ENCODE measurements at regions not wholly inside any gene's neighbourhood (a gene's known extent, or its start where the extent isn't known, plus 50 kb on each side); places are given as distances from the start of the nearest gene placed in this dataset.
"Not testable (repeated sequence)": the region's sequence is repeated elsewhere in the genome, so short reads cannot be mapped to it uniquely, and the experiment has no call there.

DNA sequence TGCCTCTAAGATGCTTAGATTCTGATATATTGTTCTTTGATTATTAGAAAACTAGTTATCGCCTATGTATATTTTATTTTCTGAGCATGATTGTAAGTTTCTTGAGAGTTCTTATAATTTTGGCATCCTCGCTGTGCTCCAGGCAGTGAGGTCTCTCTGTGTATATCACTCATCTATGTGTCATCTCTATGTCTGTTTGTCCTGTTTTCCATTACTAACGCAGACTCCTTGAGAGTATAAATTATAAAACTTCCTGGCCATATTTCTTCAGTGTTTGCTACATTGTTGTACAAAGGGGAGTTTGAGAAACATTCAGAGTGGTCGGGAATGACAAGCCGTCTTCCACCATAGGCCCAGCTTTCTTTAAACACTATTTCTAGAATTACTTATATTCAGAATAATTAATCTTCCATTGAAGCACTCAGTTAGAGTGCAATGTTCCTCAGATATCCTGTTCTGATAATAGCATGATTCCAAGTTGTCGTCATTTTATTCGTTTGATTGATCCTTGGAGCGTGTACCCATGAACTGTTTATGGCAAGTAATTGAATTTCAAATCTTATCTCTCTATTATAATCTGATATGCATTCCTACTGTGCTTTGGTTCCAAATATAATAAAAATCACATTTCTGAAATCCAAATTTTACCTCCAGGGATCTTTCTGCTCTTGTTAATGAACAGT, 206.6 kb downstream of the BAMBI start:
- H3K4me3 ChIP-seq (ENCODE audit: low read depth, low read length) = no peak overlapping the region
- 93% methylated on average over 2 of the region's 8 CpGs for WGBS (ENCODE audit: insufficient coverage)
- H3K27me3 ChIP-seq (ENCODE audit: control insufficient read depth, insufficient read depth, low read length) = peaks cover 6% of the 10 kb centered on the region
- no peak overlapping the region for H3K27ac ChIP-seq (ENCODE audit: low read depth, low read length)
- H3K9me3 ChIP-seq (ENCODE audit: control insufficient read depth, insufficient read depth, low read length) = no peaks in the 10 kb centered on the region
- DNase-seq (ENCODE audit: low read depth in 4 of 6, low spot score in 6 of 6) = peak in 1 of 6 donors; percentile 10
- H3K36me3 ChIP-seq (ENCODE audit: control insufficient read depth, insufficient read depth, low read length) = no peaks in the 10 kb centered on the region
- no peaks in the 10 kb centered on the region for H3K4me1 ChIP-seq (ENCODE audit: control insufficient read depth, insufficient read depth, low read length)

DNA sequence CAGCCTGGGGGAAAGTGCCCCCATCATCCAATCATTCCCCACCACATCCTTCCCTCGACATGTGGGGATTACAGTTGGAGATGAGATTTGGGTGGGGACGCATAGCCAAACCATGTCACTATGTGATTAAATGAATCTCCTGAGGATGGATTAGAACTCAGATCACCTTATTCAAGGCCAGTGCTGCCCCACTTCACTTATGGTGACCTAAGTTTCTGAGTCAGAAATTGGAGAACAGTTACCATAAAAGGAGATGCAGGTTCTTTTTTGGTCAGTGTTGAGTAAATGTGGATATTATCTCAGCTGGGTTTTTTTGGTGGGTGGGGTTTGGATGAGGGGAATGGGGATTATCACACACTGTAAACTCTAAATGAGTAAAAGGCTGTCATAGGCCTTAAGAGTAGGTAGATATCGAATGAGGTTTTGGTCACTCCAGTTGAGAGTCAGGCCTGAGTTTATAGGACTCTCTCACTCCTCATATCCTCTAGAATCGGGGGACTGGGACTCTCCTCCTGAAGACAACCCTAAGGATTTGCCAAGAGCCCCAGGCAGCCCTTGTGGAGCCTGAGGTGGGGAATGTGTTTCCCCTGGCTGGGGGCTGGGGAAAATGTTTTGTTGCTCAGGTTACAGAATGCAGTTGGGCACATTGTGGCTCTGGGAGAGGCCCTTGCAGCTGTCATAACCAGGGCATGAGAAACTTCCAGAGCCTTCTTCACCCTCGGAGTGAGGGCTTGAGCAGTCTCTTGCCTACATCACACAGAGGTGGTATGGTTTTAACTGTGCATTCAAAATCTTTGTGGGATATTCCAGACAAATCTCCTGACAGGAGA, 213.0 kb downstream of the BAMBI start:
- no peak for DNase-seq (ENCODE audit: low read depth in 4 of 6, low spot score in 6 of 6)
- no peaks in the 10 kb centered on the region for H3K4me1 ChIP-seq (ENCODE audit: control insufficient read depth, insufficient read depth, low read length)
- no peaks in the 10 kb centered on the region for H3K36me3 ChIP-seq (ENCODE audit: control insufficient read depth, insufficient read depth, low read length)
- WGBS (ENCODE audit: insufficient coverage) = 100% methylated on average over 1 of the region's 5 CpGs
- no peak overlapping the region for H3K27ac ChIP-seq (ENCODE audit: low read depth, low read length)
- H3K27me3 ChIP-seq (ENCODE audit: control insufficient read depth, insufficient read depth, low read length) = no peaks in the 10 kb centered on the region
- H3K9me3 ChIP-seq (ENCODE audit: control insufficient read depth, insufficient read depth, low read length) = no peaks in the 10 kb centered on the region
- no peak overlapping the region for H3K4me3 ChIP-seq (ENCODE audit: low read depth, low read length)

- Histone ChIP-seq H3K36me3 (ENCODE audit: control insufficient read depth, insufficient read depth, low read length) (no peaks in the 10 kb centered on the region), H3K27me3 (ENCODE audit: control insufficient read depth, insufficient read depth, low read length) (no peaks in the 10 kb centered on the region), H3K9me3 (ENCODE audit: control insufficient read depth, insufficient read depth, low read length) (no peaks in the 10 kb centered on the region), H3K27ac (ENCODE audit: low read depth, low read length) (no peak overlapping the region), H3K4me1 (ENCODE audit: control insufficient read depth, insufficient read depth, low read length) (no peaks in the 10 kb centered on the region), H3K4me3 (ENCODE audit: low read depth, low read length) (no peak overlapping the region)
- WGBS (ENCODE audit: insufficient coverage) = 96% methylated on average over 4 of the region's 6 CpGs
- DNase-seq (ENCODE audit: low read depth in 4 of 6, low spot score in 6 of 6) = no peak
Measured at GRCh38 chr10:28891058-28891713, 213.9 kb downstream of the BAMBI start.

DNA sequence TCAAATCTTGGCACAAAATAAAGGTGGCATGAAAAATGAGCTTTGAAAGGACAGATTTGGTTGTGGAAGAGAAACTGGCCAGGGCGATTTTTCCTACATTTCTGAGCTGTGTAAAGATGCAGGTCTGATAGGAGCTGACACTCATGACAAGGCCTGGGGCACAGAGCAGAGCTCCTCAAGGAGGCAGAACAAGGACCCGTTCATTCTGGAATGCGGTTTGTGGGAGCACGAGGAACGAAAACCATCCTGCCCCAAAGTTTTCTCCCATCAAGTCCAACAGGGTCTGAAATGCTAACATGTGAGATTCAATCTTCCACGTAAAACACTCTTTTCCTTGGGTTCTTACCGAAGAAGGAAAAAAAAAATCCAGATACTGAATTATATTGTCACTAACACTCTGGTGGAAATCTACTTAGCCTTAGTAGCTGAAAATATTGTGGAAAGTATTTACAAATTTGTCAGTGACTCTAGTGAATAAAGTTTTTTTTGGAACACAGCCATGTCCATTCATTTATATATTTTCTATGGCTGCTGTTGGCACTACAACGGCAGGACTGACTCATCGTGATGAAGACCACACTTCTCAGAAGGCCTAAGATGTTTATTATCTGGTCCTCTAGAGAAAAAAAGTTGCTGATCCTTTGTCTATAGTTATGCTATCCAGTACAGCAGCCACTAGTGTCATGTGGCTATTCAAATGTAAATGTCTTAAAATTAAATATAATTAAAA, 215.7 kb downstream of the BAMBI start:
- no peak overlapping the region for H3K4me3 ChIP-seq (ENCODE audit: low read depth, low read length)
- peaks cover 6% of the 10 kb centered on the region for H3K4me1 ChIP-seq (ENCODE audit: control insufficient read depth, insufficient read depth, low read length)
- no peaks in the 10 kb centered on the region for H3K9me3 ChIP-seq (ENCODE audit: control insufficient read depth, insufficient read depth, low read length)
- 79% methylated on average over 5 of the region's 9 CpGs for WGBS (ENCODE audit: insufficient coverage)
- peak in 1 of 6 donors; percentile 11 for DNase-seq (ENCODE audit: low read depth in 4 of 6, low spot score in 6 of 6)
- no peaks in the 10 kb centered on the region for H3K27me3 ChIP-seq (ENCODE audit: control insufficient read depth, insufficient read depth, low read length)
- H3K36me3 ChIP-seq (ENCODE audit: control insufficient read depth, insufficient read depth, low read length) = no peaks in the 10 kb centered on the region
- H3K27ac ChIP-seq (ENCODE audit: low read depth, low read length) = no peak overlapping the region

GRCh38 chr10:28894146-28894545, 216.8 kb downstream of the BAMBI start:
- no peaks in the 10 kb centered on the region for H3K27me3 ChIP-seq (ENCODE audit: control insufficient read depth, insufficient read depth, low read length)
- no peak overlapping the region for H3K4me3 ChIP-seq (ENCODE audit: low read depth, low read length)
- WGBS (ENCODE audit: insufficient coverage) = 80% methylated on average over 3 of the region's 5 CpGs
- no peaks in the 10 kb centered on the region for H3K9me3 ChIP-seq (ENCODE audit: control insufficient read depth, insufficient read depth, low read length)
- no peak overlapping the region for H3K27ac ChIP-seq (ENCODE audit: low read depth, low read length)
- no peak for DNase-seq (ENCODE audit: low read depth in 4 of 6, low spot score in 6 of 6)
- peaks cover 6% of the 10 kb centered on the region for H3K4me1 ChIP-seq (ENCODE audit: control insufficient read depth, insufficient read depth, low read length)
- H3K36me3 ChIP-seq (ENCODE audit: control insufficient read depth, insufficient read depth, low read length) = no peaks in the 10 kb centered on the region

DNA sequence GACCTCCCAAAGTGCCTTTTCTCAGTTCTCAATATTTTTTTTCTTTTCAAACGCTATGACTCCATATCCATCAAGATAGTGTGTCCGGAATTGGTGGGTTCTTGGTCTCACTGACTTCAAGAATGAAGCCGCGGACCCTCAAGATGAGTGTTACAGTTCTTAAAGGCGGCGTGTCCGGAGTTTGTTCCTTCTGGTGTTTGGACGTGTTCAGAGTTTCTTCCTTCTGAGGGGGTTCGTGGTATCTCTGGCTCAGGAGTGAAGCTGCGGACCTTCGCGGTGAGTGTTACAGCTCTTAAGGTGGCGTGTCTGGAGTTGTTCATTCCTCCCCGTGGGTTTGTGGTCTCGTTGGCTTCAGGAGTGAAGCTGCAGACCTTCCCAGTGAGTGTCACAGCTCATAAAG, 218.3 kb downstream of the BAMBI start:
- H3K4me3 ChIP-seq (ENCODE audit: low read depth, low read length); H3K27ac ChIP-seq (ENCODE audit: low read depth, low read length); H3K4me1 ChIP-seq (ENCODE audit: control insufficient read depth, insufficient read depth, low read length); H3K27me3 ChIP-seq (ENCODE audit: control insufficient read depth, insufficient read depth, low read length); H3K9me3 ChIP-seq (ENCODE audit: control insufficient read depth, insufficient read depth, low read length); DNase-seq (ENCODE audit: low read depth in 4 of 6, low spot score in 6 of 6); H3K36me3 ChIP-seq (ENCODE audit: control insufficient read depth, insufficient read depth, low read length): not testable (repeated sequence)
- WGBS (ENCODE audit: insufficient coverage) = 96% methylated on average over 9 of the region's 15 CpGs

GRCh38 chr10:28896791-28897409, 219.6 kb downstream of the BAMBI start:
- H3K4me3 ChIP-seq (ENCODE audit: low read depth, low read length); DNase-seq (ENCODE audit: low read depth in 4 of 6, low spot score in 6 of 6); H3K27ac ChIP-seq (ENCODE audit: low read depth, low read length); H3K4me1 ChIP-seq (ENCODE audit: control insufficient read depth, insufficient read depth, low read length); H3K9me3 ChIP-seq (ENCODE audit: control insufficient read depth, insufficient read depth, low read length); H3K27me3 ChIP-seq (ENCODE audit: control insufficient read depth, insufficient read depth, low read length); H3K36me3 ChIP-seq (ENCODE audit: control insufficient read depth, insufficient read depth, low read length): not testable (repeated sequence)
- WGBS (ENCODE audit: insufficient coverage) = 95% methylated on average over 35 of the region's 44 CpGs

DNA sequence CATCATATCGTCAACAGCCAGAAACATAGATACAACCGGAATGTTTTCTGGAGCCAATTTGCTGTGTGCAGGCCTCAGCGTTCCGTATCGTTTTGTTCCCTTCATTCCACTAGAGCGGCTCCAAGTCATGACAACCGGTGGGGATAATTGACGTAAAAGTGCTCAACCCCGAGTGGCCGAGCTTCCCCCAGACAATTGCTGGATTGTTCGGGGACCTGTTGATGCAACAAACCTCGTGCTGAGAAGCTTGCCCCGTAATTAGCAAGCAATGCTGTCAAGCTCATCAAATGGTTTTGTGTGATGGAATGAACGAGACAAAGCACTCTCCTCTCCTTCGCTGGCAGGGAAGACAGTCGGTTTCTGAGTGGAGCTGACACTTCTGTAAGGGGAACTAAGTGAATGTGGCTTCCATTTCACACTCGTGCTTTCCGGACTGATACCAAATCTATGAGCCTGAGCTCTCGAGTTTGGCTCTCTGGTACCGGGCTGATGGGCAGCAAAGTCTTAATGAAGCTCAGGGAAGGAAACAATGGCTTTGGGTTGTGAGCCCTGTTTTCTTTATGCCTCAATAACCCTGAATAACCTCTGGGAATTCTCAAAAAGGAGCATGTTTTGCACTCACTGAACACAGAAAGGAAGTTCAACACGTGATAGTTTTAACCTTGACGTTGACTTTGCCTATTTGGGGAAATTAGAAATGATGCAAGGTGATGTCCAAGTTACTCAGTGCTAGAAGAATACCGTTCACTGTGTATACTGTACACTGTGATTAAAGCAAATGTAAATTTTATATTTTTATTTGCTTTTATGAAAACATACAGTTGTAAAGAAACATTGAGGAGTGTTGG, 220.5 kb downstream of the BAMBI start:
- 36% methylated on average over 16 of the region's 23 CpGs for WGBS (ENCODE audit: insufficient coverage)
- H3K27ac ChIP-seq (ENCODE audit: low read depth, low read length) = no peak overlapping the region
- no peak overlapping the region for H3K4me3 ChIP-seq (ENCODE audit: low read depth, low read length)
- H3K4me1 ChIP-seq (ENCODE audit: control insufficient read depth, insufficient read depth, low read length) = peaks cover 6% of the 10 kb centered on the region
- H3K36me3 ChIP-seq (ENCODE audit: control insufficient read depth, insufficient read depth, low read length) = no peaks in the 10 kb centered on the region
- no peaks in the 10 kb centered on the region for H3K9me3 ChIP-seq (ENCODE audit: control insufficient read depth, insufficient read depth, low read length)
- no peaks in the 10 kb centered on the region for H3K27me3 ChIP-seq (ENCODE audit: control insufficient read depth, insufficient read depth, low read length)
- peak in 4 of 6 donors; percentile 10 to 70 (median 40) for DNase-seq (ENCODE audit: low read depth in 4 of 6, low spot score in 6 of 6)

Measured in spinal cord (tissue), 9 donors.